ENCODE measurements at regions not wholly inside any gene's neighbourhood (a gene's known extent, or its start where the extent isn't known, plus 50 kb on each side); places are given as distances from the start of the nearest gene placed in this dataset.

DNA sequence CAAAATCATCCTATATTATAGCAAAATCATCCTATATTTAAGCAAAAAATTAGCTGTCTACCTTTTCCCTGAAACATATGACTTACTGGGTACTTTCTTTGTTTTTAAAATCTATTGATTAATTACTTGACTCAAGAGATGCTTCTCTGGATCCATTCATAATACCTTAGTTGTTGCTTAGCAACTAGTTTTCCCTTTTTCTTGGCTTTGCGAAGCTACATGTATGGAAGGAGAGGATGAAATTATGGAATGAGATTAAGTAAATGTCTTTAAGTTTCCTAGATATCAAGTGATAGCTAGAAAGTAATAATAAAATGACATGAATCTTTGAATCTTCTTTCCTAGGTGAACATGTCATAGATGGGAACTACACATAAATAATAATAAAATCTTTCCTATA is 1033.2 kb upstream of the FAM98A start:
- Histone ChIP-seq H3K9me3 (ENCODE audit: control insufficient read depth in 1 of 2, low read length in 2 of 2) (peaks cover 0 to 9% of the 10 kb centered on the region in 2 donors), H3K4me3 (ENCODE audit: low read depth in 1 of 2, low read length in 2 of 2) (no peak overlapping the region), H3K36me3 (ENCODE audit: control insufficient read depth in 1 of 2, insufficient read depth in 2 of 2, low read length in 2 of 2) (no peaks in the 10 kb centered on the region), H3K27me3 (ENCODE audit: low read depth, low read length) (no peaks in the 10 kb centered on the region), H3K27ac (ENCODE audit: low read length) (no peak overlapping the region), H3K4me1 (ENCODE audit: control insufficient read depth in 1 of 2, insufficient read depth in 2 of 2, low read length in 2 of 2) (no peaks in the 10 kb centered on the region)

DNA sequence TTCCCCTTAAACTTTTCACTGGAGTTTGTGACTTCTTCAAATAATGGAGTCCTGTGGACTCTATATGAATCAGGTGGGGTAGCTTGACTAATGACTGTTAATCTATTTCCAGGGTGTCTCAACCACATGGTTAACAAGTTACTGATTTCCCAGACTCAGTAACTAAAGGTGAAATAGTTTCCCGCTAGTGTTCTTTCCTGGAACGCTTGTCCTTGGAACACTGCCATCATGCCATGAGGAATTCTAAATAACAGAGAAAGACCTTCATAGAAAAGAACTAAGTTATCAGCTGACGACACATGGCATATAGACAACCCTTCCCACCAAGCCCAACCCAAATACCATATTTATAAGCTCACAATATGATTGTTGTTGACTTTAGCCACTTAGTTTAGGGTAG is 1027.9 kb upstream of the FAM98A start:
- no peaks in the 10 kb centered on the region for H3K4me1 ChIP-seq (ENCODE audit: control insufficient read depth in 1 of 2, insufficient read depth in 2 of 2, low read length in 2 of 2)
- H3K9me3 ChIP-seq (ENCODE audit: control insufficient read depth in 1 of 2, low read length in 2 of 2) = peaks cover 0 to 5% of the 10 kb centered on the region in 2 donors
- no peaks in the 10 kb centered on the region for H3K36me3 ChIP-seq (ENCODE audit: control insufficient read depth in 1 of 2, insufficient read depth in 2 of 2, low read length in 2 of 2)
- H3K4me3 ChIP-seq (ENCODE audit: low read depth in 1 of 2, low read length in 2 of 2) = no peak overlapping the region
- H3K27me3 ChIP-seq (ENCODE audit: low read depth, low read length) = no peaks in the 10 kb centered on the region
- no peak overlapping the region for H3K27ac ChIP-seq (ENCODE audit: low read length)

GRCh38 chr2:34604164-34604563 is 1005.1 kb upstream of the FAM98A start:
- no peaks in the 10 kb centered on the region for H3K36me3 ChIP-seq (ENCODE audit: control insufficient read depth in 1 of 2, insufficient read depth in 2 of 2, low read length in 2 of 2)
- no peaks in the 10 kb centered on the region for H3K9me3 ChIP-seq (ENCODE audit: control insufficient read depth in 1 of 2, low read length in 2 of 2)
- H3K4me1 ChIP-seq (ENCODE audit: control insufficient read depth in 1 of 2, insufficient read depth in 2 of 2, low read length in 2 of 2) = no peaks in the 10 kb centered on the region
- no peak overlapping the region for H3K4me3 ChIP-seq (ENCODE audit: low read depth in 1 of 2, low read length in 2 of 2)
- no peaks in the 10 kb centered on the region for H3K27me3 ChIP-seq (ENCODE audit: low read depth, low read length)
- no peak overlapping the region for H3K27ac ChIP-seq (ENCODE audit: low read length)

GRCh38 chr2:34602262-34602661 is 1003.2 kb upstream of the FAM98A start:
- Histone ChIP-seq H3K27me3 (ENCODE audit: low read depth, low read length) (no peaks in the 10 kb centered on the region), H3K4me1 (ENCODE audit: control insufficient read depth in 1 of 2, insufficient read depth in 2 of 2, low read length in 2 of 2) (no peaks in the 10 kb centered on the region), H3K4me3 (ENCODE audit: low read depth in 1 of 2, low read length in 2 of 2) (no peak overlapping the region), H3K9me3 (ENCODE audit: control insufficient read depth in 1 of 2, low read length in 2 of 2) (no peaks in the 10 kb centered on the region), H3K36me3 (ENCODE audit: control insufficient read depth in 1 of 2, insufficient read depth in 2 of 2, low read length in 2 of 2) (no peaks in the 10 kb centered on the region), H3K27ac (ENCODE audit: low read length) (no peak overlapping the region)

GRCh38 chr2:34601561-34601960 is 1002.5 kb upstream of the FAM98A start:
- Histone ChIP-seq H3K4me1 (ENCODE audit: control insufficient read depth in 1 of 2, insufficient read depth in 2 of 2, low read length in 2 of 2) (no peaks in the 10 kb centered on the region), H3K27me3 (ENCODE audit: low read depth, low read length) (no peaks in the 10 kb centered on the region), H3K4me3 (ENCODE audit: low read depth in 1 of 2, low read length in 2 of 2) (no peak overlapping the region), H3K9me3 (ENCODE audit: control insufficient read depth in 1 of 2, low read length in 2 of 2) (no peaks in the 10 kb centered on the region), H3K36me3 (ENCODE audit: control insufficient read depth in 1 of 2, insufficient read depth in 2 of 2, low read length in 2 of 2) (no peaks in the 10 kb centered on the region), H3K27ac (ENCODE audit: low read length) (no peak overlapping the region)

- Histone ChIP-seq H3K4me1 (ENCODE audit: control insufficient read depth in 1 of 2, insufficient read depth in 2 of 2, low read length in 2 of 2) (no peaks in the 10 kb centered on the region), H3K4me3 (ENCODE audit: low read depth in 1 of 2, low read length in 2 of 2) (no peak overlapping the region), H3K27me3 (ENCODE audit: low read depth, low read length) (no peaks in the 10 kb centered on the region), H3K9me3 (ENCODE audit: control insufficient read depth in 1 of 2, low read length in 2 of 2) (no peaks in the 10 kb centered on the region), H3K27ac (ENCODE audit: low read length) (no peak overlapping the region), H3K36me3 (ENCODE audit: control insufficient read depth in 1 of 2, insufficient read depth in 2 of 2, low read length in 2 of 2) (no peaks in the 10 kb centered on the region)
Observed at GRCh38 chr2:34578641-34579040, 979.5 kb upstream of the FAM98A start.

DNA sequence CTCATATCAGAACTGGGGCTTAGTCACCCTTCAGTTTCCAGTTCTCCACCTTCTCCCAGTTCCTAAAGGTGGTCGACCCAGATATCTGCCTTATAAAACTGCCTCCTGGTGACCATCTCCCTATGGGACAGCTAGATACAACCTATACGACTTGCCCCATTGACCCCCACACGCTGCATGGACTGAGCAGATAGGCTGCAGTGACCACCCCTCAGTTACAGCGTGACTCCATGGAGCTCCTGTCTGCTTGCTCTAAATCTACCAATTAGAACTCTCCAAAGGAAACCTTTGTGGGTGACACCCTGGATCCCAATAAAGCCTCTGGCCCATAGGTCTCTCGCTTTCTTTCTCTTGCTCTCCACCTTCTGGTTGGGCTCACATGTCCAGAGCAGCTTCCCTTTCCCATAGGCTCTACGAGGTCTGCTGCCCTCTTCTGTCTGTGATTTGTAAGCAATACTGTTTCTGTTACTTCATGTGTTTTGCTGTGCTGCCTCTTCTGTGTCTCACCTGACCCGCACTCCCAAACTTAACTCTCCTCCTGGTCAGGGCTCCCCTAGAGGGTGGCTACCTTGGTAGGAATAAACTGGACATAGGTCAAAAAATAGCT is 971.3 kb upstream of the FAM98A start:
- Histone ChIP-seq H3K4me3 (ENCODE audit: low read depth in 1 of 2, low read length in 2 of 2) (no peak overlapping the region), H3K9me3 (ENCODE audit: control insufficient read depth in 1 of 2, low read length in 2 of 2) (no peaks in the 10 kb centered on the region), H3K27me3 (ENCODE audit: low read depth, low read length) (no peaks in the 10 kb centered on the region), H3K36me3 (ENCODE audit: control insufficient read depth in 1 of 2, insufficient read depth in 2 of 2, low read length in 2 of 2) (no peaks in the 10 kb centered on the region), H3K27ac (ENCODE audit: low read length) (no peak overlapping the region), H3K4me1 (ENCODE audit: control insufficient read depth in 1 of 2, insufficient read depth in 2 of 2, low read length in 2 of 2) (no peaks in the 10 kb centered on the region)

GRCh38 chr2:34567128-34567527 is 968.0 kb upstream of the FAM98A start:
- Histone ChIP-seq H3K27me3 (ENCODE audit: low read depth, low read length) (no peaks in the 10 kb centered on the region), H3K4me3 (ENCODE audit: low read depth in 1 of 2, low read length in 2 of 2) (no peak overlapping the region), H3K27ac (ENCODE audit: low read length) (no peak overlapping the region), H3K9me3 (ENCODE audit: control insufficient read depth in 1 of 2, low read length in 2 of 2) (no peaks in the 10 kb centered on the region), H3K4me1 (ENCODE audit: control insufficient read depth in 1 of 2, insufficient read depth in 2 of 2, low read length in 2 of 2) (no peaks in the 10 kb centered on the region), H3K36me3 (ENCODE audit: control insufficient read depth in 1 of 2, insufficient read depth in 2 of 2, low read length in 2 of 2) (no peaks in the 10 kb centered on the region)

- H3K4me3 ChIP-seq (ENCODE audit: low read depth in 1 of 2, low read length in 2 of 2) = no peak overlapping the region
- H3K9me3 ChIP-seq (ENCODE audit: control insufficient read depth in 1 of 2, low read length in 2 of 2) = no peaks in the 10 kb centered on the region
- H3K27ac ChIP-seq (ENCODE audit: low read length) = no peak overlapping the region
- H3K27me3 ChIP-seq (ENCODE audit: low read depth, low read length) = no peaks in the 10 kb centered on the region
- no peaks in the 10 kb centered on the region for H3K4me1 ChIP-seq (ENCODE audit: control insufficient read depth in 1 of 2, insufficient read depth in 2 of 2, low read length in 2 of 2)
- no peaks in the 10 kb centered on the region for H3K36me3 ChIP-seq (ENCODE audit: control insufficient read depth in 1 of 2, insufficient read depth in 2 of 2, low read length in 2 of 2)
Observed at GRCh38 chr2:34552337-34552736, 953.2 kb upstream of the FAM98A start.

DNA sequence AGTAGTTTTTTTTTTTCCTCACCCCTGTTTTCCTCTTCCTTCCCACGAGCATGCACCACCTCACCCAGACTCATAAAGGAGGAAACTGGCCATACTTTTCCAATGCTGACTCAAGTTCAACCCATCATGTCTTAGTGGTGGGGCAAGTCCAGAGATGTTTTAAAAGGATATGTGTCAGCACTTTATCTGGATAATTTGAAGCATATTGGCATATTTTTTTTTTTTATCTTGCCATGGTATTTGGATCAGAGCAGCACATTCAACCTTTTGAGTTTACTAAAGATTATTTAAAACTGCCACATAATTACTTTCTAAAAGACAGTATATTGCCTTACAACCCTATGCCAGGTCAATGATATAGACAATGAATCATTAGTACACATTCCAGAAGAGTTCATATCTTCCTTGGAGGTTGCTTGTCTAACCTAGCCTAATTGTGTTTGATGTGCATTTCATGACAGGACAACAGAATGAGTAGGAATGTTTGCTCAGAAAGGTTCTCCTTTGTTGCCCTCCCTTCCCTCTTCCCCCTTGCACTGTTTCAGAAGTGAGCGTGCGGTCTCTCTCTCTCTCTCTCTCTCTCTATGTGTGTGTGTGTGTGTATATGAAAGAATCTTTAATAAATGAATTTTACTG is 950.7 kb upstream of the FAM98A start:
- Histone ChIP-seq H3K4me3 (ENCODE audit: low read depth in 1 of 2, low read length in 2 of 2) (no peak overlapping the region), H3K36me3 (ENCODE audit: control insufficient read depth in 1 of 2, insufficient read depth in 2 of 2, low read length in 2 of 2) (no peaks in the 10 kb centered on the region), H3K4me1 (ENCODE audit: control insufficient read depth in 1 of 2, insufficient read depth in 2 of 2, low read length in 2 of 2) (no peaks in the 10 kb centered on the region), H3K27me3 (ENCODE audit: low read depth, low read length) (no peaks in the 10 kb centered on the region), H3K9me3 (ENCODE audit: control insufficient read depth in 1 of 2, low read length in 2 of 2) (no peaks in the 10 kb centered on the region), H3K27ac (ENCODE audit: low read length) (no peak overlapping the region)

DNA sequence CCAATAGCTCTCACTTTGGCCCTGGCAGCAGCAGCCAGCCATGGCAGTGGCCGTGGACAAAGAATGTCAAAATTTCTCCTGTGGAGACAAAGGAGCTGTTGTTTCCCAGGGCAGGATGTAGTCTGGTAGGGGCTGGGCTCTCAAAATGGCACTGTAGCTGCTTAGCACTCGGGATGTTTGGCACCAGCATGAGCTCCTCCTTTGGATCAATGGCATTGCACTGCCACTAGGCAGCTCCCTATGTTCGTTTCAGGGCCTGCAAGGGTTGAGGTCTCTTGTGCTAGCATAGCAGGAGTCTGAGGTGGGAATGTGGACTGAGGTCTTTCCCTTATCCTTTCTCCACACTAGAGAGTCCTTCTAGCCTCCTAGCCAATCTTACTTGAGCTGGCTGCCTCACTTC is 948.8 kb upstream of the FAM98A start:
- Histone ChIP-seq H3K9me3 (ENCODE audit: control insufficient read depth in 1 of 2, low read length in 2 of 2) (no peaks in the 10 kb centered on the region), H3K4me1 (ENCODE audit: control insufficient read depth in 1 of 2, insufficient read depth in 2 of 2, low read length in 2 of 2) (no peaks in the 10 kb centered on the region), H3K27me3 (ENCODE audit: low read depth, low read length) (no peaks in the 10 kb centered on the region), H3K27ac (ENCODE audit: low read length) (no peak overlapping the region), H3K36me3 (ENCODE audit: control insufficient read depth in 1 of 2, insufficient read depth in 2 of 2, low read length in 2 of 2) (no peaks in the 10 kb centered on the region), H3K4me3 (ENCODE audit: low read depth in 1 of 2, low read length in 2 of 2) (no peak overlapping the region)

DNA sequence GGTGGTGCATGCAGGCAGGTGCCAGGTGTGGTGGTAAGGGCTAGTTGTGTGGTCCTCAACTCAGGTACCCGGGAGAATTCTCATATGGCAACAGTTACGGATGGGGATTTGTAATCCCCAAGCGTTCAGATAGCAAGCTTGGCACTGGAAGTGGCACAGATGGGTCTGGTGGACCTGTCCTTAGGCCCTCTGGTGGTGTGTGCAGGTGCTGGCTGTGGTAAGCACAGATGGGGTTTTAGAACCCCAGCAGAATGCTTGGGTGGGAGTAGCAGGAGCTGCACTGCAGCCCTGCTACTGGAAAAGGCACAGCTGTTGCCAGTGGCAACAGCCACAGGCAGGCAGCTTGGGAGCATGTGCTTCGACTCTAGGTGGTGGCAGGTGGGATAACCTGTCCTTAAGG is 948.2 kb upstream of the FAM98A start:
- Histone ChIP-seq H3K27ac (ENCODE audit: low read length) (no peak overlapping the region), H3K27me3 (ENCODE audit: low read depth, low read length) (no peaks in the 10 kb centered on the region), H3K36me3 (ENCODE audit: control insufficient read depth in 1 of 2, insufficient read depth in 2 of 2, low read length in 2 of 2) (no peaks in the 10 kb centered on the region), H3K9me3 (ENCODE audit: control insufficient read depth in 1 of 2, low read length in 2 of 2) (no peaks in the 10 kb centered on the region), H3K4me1 (ENCODE audit: control insufficient read depth in 1 of 2, insufficient read depth in 2 of 2, low read length in 2 of 2) (no peaks in the 10 kb centered on the region), H3K4me3 (ENCODE audit: low read depth in 1 of 2, low read length in 2 of 2) (no peak overlapping the region)
